ENCODE measurements at regions not wholly inside any gene's neighbourhood (a gene's known extent, or its start where the extent isn't known, plus 50 kb on each side); places are given as distances from the start of the nearest gene placed in this dataset.

DNA sequence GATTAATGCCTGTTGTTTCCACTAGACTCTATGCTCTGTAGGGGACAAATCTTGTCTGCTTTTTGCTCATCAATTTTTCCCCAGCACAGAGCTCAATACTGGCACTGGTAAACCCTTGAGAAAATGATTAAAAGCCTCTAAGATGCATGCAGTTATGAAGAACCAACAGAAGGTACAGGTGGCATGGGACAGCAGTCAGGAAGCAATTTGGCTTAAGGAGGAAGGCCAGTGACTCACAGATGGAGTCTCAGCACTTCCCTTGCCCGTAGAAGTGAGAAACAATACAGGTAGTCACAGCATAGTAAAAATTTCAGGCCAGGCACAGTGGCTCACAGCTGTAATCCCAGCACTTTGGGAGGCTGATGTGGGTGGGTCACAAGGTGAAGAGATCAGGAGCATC is 504.7 kb upstream of the RBFOX1 start:
- DNase-seq (ENCODE audit: low spot score), result no peak
- TF ChIP-seq CTCF (IDR thresholded peaks at IDR 0.05; ENCODE audit: extremely low read depth, missing control alignments), result no peak

DNA sequence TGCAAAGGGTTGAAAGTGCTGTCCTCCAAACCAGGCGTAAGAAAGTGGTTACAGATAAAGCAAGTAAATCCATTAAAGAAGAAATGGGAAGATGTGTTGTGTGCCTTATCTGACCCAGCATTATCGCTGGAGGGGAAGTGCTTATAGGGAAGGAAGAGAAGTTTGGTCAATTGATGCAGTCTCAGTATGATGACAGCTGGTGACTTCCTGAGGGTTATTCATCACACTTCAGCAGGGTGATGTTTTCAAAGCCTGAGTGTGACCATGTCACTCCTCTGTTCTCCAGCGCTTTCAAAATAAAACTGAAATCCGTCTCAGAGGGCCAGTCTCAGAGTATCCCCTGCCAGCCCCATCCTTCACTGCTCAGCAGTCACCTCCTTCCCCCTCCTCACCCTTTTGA is 505.4 kb upstream of the RBFOX1 start:
- no peak for TF ChIP-seq CTCF (IDR thresholded peaks at IDR 0.05; ENCODE audit: extremely low read depth, missing control alignments)
- DNase-seq (ENCODE audit: low spot score), result no peak

GRCh38 chr16:6822041-6822440 is 510.6 kb upstream of the RBFOX1 start:
- DNase-seq (ENCODE audit: low spot score), result no peak
- TF ChIP-seq CTCF (IDR thresholded peaks at IDR 0.05; ENCODE audit: extremely low read depth, missing control alignments), result no peak

DNA sequence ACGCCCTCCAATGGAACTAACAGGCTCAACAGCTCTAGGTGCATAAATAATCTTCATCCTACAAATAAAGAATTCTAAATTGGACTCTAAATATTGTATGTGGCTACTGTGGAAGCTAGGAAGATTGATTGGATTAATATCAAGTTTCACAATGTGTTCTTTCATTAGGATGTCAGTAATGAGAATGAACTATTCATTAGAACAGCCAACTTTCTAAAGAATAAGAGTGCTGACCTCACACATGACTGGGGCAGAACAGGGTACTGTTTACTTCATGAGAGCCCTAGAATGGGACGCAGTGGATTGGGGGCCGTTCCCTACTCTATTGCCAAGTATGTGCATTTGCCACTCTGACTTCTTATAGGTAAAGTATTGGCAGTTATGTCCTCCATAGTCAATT is 528.2 kb upstream of the RBFOX1 start:
- no peak for TF ChIP-seq CTCF (IDR thresholded peaks at IDR 0.05; ENCODE audit: extremely low read depth, missing control alignments)
- no peak for DNase-seq (ENCODE audit: low spot score)

DNA sequence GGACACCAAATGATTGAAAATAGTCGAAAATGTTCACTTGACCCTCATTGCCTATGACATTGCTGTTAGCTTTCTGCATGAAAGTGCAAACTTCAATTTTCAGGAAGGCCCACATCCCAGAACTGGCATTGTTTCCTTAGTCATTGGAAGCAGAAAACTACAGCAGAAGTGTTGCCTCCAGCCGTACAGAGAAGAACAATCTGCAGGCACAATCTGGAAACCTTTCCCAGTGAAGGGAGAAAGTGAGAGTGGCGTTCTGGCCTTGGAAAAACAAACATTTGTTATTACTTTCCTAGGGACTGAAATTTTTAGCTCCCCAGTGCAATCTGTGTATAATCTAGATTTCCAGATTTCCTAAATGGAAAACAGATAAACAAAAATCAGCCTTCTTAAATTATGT is 529.5 kb upstream of the RBFOX1 start:
- TF ChIP-seq CTCF (IDR thresholded peaks at IDR 0.05; ENCODE audit: extremely low read depth, missing control alignments), result no peak
- no peak for DNase-seq (ENCODE audit: low spot score)

GRCh38 chr16:6797223-6797622 is 535.4 kb upstream of the RBFOX1 start:
- TF ChIP-seq CTCF (IDR thresholded peaks at IDR 0.05; ENCODE audit: extremely low read depth, missing control alignments), result no peak
- DNase-seq (ENCODE audit: low spot score), result no peak

DNA sequence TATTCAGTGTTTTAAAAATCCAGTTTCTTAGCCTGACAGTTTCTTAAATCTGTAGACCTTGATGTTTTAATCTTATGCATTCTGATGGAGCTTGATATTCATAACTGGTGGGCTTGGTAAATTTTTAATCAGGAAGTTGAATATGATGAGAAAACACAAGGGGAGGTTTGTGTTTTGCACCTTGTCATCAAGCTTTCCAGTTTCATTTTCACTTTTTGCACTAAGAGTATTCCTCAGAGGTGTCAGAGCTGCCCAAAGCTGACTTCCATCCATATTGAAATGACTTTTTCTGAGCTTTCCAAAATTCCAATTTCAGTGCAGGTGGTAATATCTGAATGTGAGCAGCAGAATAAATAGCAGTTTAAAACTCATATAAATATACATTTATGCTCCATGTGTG is 555.0 kb upstream of the RBFOX1 start:
- TF ChIP-seq CTCF (IDR thresholded peaks at IDR 0.05; ENCODE audit: extremely low read depth, missing control alignments), result no peak
- DNase-seq (ENCODE audit: low spot score), result peak; percentile 6

All from GM20000 (cell line).